HG02798 (cell line): ENCODE measurements at regions not wholly inside any gene's neighbourhood (a gene's known extent, or its start where the extent isn't known, plus 50 kb on each side); places are given as distances from the start of the nearest gene placed in this dataset.
"Not testable (repeated sequence)": the region's sequence is repeated elsewhere in the genome, so short reads cannot be mapped to it uniquely, and the experiment has no call there.

Experiments
- ATAC-seq: cut with Tn5 transposase; IDR thresholded peaks from one replicate; pipeline ENCODE4 v1.9.1; 2021; ENCODE audit warnings: mild to moderate bottlenecking; ENCODE audit not compliant: unreplicated experiment, poor library complexity

- no peak for ATAC-seq
Observed at GRCh38 chr6:159642995-159643394, 50.0 kb downstream of the SOD2 start.

GRCh38 chr6:159642481-159642880 lies 50.6 kb downstream of the SOD2 start:
- ATAC-seq: no peak

DNA sequence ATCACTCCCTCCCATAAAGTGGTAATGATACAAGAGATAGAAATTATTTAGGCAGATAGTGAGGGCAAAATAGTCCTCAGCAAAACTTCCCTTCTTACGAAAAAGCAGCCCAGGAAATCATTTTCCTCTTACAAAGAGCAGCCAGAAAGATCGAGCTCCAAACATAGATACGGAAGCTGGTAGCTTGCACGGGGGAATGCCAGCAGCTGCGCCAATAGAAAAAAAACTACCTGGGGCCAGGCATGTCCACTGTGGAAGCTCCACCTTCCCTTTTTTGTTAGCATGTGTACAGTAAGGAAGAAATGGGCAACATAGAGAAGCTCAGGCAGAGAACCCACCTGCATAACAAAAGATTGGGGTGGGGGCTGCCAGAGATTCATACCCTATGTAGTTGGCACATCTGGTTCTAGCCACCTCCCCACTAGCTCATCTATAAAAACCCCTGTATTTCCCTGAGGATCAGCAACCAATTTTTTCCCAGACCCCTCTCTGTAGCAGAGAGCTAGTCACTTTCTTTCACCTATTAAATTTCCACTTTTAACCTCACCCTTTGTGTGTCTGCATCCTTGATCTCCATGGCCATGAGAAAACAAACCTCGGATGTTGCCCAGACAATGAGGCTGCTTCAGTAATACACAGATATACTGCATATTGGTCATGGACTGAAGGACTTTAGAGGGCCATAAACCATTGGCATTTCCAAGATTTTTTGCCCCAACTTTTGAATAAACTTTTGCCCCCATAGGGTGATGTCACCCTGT lies 52.1 kb downstream of the SOD2 start:
- ATAC-seq: no peak

GRCh38 chr6:159640322-159640721 lies 52.7 kb downstream of the SOD2 start:
- ATAC-seq: no peak

DNA sequence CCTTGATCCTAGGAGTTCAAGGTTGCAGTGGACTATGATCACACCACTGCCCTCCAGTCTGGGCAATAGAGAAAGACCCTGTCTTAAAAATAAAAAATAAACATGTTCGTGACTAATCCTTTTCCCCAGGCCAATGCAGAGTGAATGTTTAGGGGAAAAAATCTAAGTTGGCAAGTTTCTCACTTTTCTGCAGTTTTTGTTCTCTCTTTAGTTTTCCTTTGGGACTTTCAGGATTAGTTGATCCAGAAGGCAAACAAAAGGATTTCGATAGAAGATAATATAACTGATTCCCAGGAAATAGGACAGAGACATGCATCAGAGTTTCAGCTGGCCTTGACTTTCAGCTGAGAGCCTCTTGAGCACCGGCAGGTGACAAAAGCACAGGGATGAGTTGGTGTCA lies 53.3 kb downstream of the SOD2 start:
- no peak for ATAC-seq

- ATAC-seq: no peak
Observed at GRCh38 chr6:159633196-159633595, 59.8 kb downstream of the SOD2 start.

GRCh38 chr6:159631886-159632285 lies 61.2 kb downstream of the SOD2 start:
- no peak for ATAC-seq

DNA sequence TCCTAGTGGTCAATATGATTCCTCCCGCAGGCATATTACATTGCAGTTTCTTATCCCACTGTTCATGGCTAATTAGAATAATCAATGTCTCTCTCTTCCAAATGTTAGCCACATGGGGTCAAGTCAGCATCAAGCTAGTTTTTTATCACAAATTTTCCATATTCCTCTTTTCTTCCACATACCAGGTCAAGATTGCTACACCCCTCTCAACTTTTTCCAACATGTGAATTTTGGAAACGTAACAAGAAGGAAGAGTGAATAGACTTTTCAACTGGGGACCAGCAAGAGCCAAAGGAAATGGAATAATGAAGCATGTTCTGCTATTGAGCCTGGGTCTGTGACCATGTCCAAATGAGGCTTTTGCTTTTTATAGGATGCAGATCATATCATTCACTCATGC lies 65.1 kb downstream of the SOD2 start:
- ATAC-seq: no peak

DNA sequence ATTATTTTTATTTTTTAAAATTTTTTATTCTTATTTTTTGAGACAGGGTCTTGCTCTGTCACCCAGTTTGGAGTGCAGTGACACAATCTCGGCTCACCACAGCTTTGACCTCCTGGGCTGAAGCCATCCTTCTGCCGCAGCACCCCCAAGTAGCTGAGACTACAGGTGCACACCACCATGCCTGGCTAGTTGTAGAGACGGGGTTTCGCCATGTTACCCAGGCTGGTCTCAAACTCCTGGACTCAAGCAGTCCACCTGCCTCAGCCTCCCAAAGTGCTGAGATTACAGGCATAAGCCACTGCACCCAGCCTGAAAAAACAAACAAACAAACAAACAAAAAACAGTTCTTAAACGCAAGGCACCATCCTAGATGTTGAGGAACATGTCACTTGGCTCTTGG lies 66.5 kb downstream of the SOD2 start:
- ATAC-seq: not testable (repeated sequence)

DNA sequence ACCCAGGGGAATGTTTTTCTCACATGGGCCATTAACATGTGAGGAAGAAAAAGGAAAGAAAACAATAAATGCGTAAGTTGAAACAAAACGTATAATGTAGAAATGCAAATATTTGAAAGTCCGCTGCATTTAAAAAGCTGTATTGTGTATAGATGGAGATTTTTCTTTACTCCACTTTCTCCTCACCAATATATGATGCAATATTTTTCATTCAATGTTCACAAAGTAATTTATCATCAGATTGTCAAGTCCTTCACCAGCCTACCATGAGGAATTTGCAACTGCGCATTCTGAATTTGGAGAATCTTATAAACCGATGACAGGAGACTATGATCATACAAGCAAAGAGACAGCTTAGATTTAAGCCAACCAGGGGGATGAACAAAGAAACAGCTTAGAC lies 69.9 kb downstream of the SOD2 start:
- ATAC-seq: no peak

GRCh38 chr6:159620947-159621346 lies 72.1 kb downstream of the SOD2 start:
- no peak for ATAC-seq

DNA sequence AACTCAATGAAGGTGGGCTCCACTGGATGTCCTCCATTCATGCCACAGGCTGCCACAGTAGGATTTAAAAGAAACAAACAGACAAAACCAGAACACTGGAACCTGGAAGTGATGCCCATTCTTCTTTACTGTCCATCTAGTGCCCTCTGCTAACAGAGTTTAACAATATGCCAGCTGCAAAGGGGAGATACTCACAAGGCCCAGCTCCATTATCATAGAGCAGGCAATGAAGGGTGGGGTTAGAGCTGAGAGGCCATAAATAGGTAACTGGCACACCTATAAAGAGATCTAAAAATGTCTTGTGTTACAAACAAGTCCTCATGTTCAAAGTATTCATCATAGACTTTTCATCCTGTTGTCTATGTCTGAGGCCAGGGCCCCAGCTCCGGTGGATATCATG lies 75.6 kb downstream of the SOD2 start:
- ATAC-seq: no peak

- no peak for ATAC-seq
Observed at GRCh38 chr6:159616456-159616855, 76.6 kb downstream of the SOD2 start.

GRCh38 chr6:159615918-159616317 lies 77.1 kb downstream of the SOD2 start:
- ATAC-seq: no peak

DNA sequence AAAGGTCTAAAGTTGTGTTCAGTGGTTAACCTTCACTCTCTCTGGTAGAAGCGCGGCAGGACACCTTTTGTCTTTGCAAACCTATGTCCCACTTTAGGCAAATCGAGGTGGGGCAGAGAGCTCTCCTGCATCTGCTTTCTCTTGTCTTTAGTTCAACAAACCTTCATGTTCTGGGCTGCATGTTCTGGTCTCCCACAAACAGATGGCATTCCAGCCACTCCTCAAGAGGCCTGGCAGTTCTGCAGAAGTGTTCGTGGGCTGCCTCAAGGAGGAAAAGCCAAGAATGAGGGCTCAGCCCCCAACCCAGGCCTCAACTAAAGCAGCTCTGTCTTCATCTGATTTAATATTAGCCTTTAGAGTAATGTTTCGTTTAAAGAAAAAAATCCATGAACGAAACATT lies 82.2 kb downstream of the SOD2 start:
- no peak for ATAC-seq

- no peak for ATAC-seq
Observed at GRCh38 chr6:159609652-159610178, 83.3 kb downstream of the SOD2 start.

GRCh38 chr6:159608961-159609651 lies 83.9 kb downstream of the SOD2 start:
- ATAC-seq: no peak

- ATAC-seq: no peak
Observed at GRCh38 chr6:159606786-159607185, 86.3 kb downstream of the SOD2 start.

DNA sequence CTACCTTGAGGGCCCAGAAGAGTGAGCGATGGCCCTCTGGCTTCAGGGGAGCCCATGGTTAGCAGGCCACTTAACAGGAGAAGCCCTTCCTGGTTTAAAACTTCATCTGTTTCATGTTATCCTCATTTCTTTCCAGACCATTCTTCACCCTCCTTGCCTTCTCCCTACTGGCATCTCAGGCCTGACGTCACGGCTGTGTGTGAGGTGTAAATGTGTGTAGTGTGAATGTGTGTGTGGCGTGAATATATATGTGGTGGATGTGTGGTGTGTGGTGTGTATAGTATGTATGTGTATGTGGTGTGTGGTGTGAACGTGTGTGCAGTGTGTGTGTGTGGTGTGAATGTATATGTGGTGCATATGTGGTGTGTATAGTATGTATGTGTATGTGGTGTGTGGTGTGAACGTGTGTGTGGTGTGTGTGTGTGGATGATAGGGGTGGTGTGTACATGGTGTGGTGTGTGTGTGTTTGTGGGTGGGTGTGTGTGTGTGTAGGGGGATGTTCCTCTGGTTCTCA lies 88.5 kb downstream of the SOD2 start:
- no peak for ATAC-seq

GRCh38 chr6:159602431-159603041 lies 90.5 kb downstream of the SOD2 start:
- ATAC-seq: no peak

DNA sequence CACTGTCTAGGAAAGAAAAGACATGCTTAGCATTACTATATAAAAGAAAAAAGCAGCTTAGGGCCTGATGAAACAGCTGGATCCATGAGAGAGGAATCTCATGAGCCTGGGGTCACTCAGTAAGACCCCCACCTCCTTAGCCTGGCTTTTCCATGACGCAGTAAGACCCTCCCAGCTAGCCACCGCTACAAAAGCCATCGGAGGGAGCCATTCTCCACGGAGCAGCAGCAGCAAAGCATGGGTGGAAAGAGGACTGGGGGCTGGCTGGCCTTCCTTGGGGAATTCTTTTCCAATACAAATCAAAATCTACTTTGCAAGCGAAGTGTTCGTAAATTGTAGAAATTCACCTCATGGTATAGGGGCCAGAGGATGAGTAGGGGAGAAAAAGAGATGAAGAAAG lies 91.8 kb downstream of the SOD2 start:
- ATAC-seq: no peak
